OCI-LY7 (cell line): ENCODE measurements at regions not wholly inside any gene's neighbourhood (a gene's known extent, or its start where the extent isn't known, plus 50 kb on each side); places are given as distances from the start of the nearest gene placed in this dataset.

Source experiments
- BruUV-seq: library from RNA; stranded (reverse); fragments of 400-500 nt; replicated peaks from 2 replicates; lab custom pipeline; 2021; lab: Mats Ljungman, UMichigan
- CTCF ChIA-PET: fragments of 300-600 bp; sonication (Branson Sonifier 250); formaldehyde crosslinking; loops from one replicate; lab custom pipeline; 2022; ENCODE audit warnings: antibody characterized with exemption; ENCODE audit not compliant: unreplicated experiment; lab: Charles Lee
- POLR2A ChIA-PET: fragments of 300-600 bp; sonication (Branson Sonifier 250); formaldehyde crosslinking; loops from one replicate; lab custom pipeline; 2022; ENCODE audit warnings: antibody characterized with exemption; lab: Charles Lee
- DNase-seq: peaks from one replicate; pipeline ENCODE4 v3.0.0-alpha.2; 2015; ENCODE audit warnings: low spot score
- H2AFZ ChIP-seq: fragments of 200-600 bp; sonication (generic), shearing (Covaris generic); 2 replicates; pipeline ENCODE4 v1.6.1; 2014; ENCODE audit warnings: mild to moderate bottlenecking, antibody characterized with exemption, low read length, moderate library complexity
- H3K27ac ChIP-seq: fragments of 200-600 bp; sonication (generic); 2 replicates; pipeline ENCODE4 v1.5.1; 2014; ENCODE audit warnings: mixed run types, low read depth, mild to moderate bottlenecking, moderate library complexity, low read length, inconsistent platforms; ENCODE audit not compliant: poor library complexity, severe bottlenecking
- H3K36me3 ChIP-seq: fragments of 200-600 bp; sonication (generic); 2 replicates; pipeline ENCODE4 v1.6.1; 2014; ENCODE audit warnings: mild to moderate bottlenecking, antibody characterized with exemption, low read length, moderate library complexity, mixed read lengths; ENCODE audit not compliant: insufficient read depth
- H3K4me1 ChIP-seq: fragments of 200-600 bp; sonication (generic); 2 replicates; pipeline ENCODE4 v1.5.1; 2014; ENCODE audit warnings: mild to moderate bottlenecking, low read length; ENCODE audit not compliant: insufficient read depth, poor library complexity, severe bottlenecking
- H3K4me2 ChIP-seq: fragments of 200-600 bp; sonication (generic); 2 replicates; pipeline ENCODE4 v1.6.1; 2014; ENCODE audit warnings: mild to moderate bottlenecking, low read length
- H3K4me3 ChIP-seq: fragments of 200-600 bp; sonication (generic); 2 replicates; pipeline ENCODE4 v1.5.1; 2014; ENCODE audit warnings: mild to moderate bottlenecking, low read depth, low read length; ENCODE audit not compliant: poor library complexity, severe bottlenecking
- H3K79me2 ChIP-seq: fragments of 200-600 bp; sonication (generic); 2 replicates; pipeline ENCODE4 v1.6.1; 2016; ENCODE audit warnings: low read depth, mild to moderate bottlenecking, low read length, moderate library complexity, mixed read lengths; ENCODE audit not compliant: insufficient read depth
- H3K9me2 ChIP-seq: fragments of 200-600 bp; sonication (generic); 2 replicates; pipeline ENCODE4 v1.6.1; 2016; ENCODE audit warnings: mild to moderate bottlenecking, low read length, mixed read lengths; ENCODE audit not compliant: insufficient read depth
- H3K9me3 ChIP-seq: fragments of 200-600 bp; sonication (generic); 2 replicates; pipeline ENCODE4 v1.6.1; 2014; ENCODE audit warnings: mild to moderate bottlenecking, mixed run types, low read length, mixed read lengths
- H4K20me1 ChIP-seq: fragments of 200-600 bp; sonication (generic); 2 replicates; pipeline ENCODE4 v1.6.1; 2014; ENCODE audit warnings: mild to moderate bottlenecking, antibody characterized with exemption, low read length, moderate library complexity, mixed read lengths; ENCODE audit not compliant: insufficient read depth
- EZH2phosphoT487 ChIP-seq: fragments of 200-600 bp; sonication (generic); IDR thresholded peaks from 2 replicates; pipeline ENCODE4 v1.6.1; 2018; ENCODE audit warnings: low read depth, borderline replicate concordance, mild to moderate bottlenecking, mixed run types, antibody characterized with exemption, low read length, moderate library complexity, mixed read lengths
- intact Hi-C: fragments of 100-400 bp; cut with micrococcal nuclease; formaldehyde crosslinking; loops from one replicate; pipeline ENCODE4 v1.10.0; 2022; ENCODE audit not compliant: unreplicated experiment
- TF ChIP-seq, protein P1 (sequence below): fragments of 200-600 bp; sonication (generic); conservative IDR thresholded peaks from 2 replicates; pipeline ENCODE4 v1.5.1; 2014; ENCODE audit warnings: mild to moderate bottlenecking, antibody characterized with exemption, low read length, moderate library complexity, mixed read lengths

DNA sequence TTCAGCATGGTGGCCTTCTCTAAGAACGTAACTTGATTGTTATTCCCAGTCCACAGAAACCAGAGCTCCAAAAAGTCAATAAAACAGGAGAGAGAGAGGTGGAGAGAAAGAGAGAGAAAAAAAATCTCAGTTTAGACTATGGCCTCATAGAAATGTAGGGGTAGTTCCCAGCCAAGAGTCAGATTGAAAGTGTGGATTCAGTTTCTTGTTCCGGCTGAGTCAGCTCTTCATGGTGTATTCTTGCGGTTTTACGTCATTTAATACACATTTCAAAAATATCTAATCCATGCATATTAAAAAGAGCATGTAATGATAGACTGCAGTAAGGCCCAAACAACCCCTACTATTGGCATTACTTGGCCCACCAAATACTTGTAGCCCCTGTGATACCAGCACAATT, 303.9 kb downstream of the ETAA1 start:
- POLR2A ChIA-PET: no interaction called here
- Histone ChIP-seq H3K27ac (no peak overlapping the region), H3K9me3 (no peaks in the 10 kb centered on the region), H3K4me1 (no peaks in the 10 kb centered on the region), H3K4me3 (no peak overlapping the region), H4K20me1 (no peaks in the 10 kb centered on the region), H2AFZ (no peak overlapping the region), H3K36me3 (no peaks in the 10 kb centered on the region), H3K9me2 (no peaks in the 10 kb centered on the region), H3K79me2 (no peaks in the 10 kb centered on the region), H3K4me2 (no peak overlapping the region)
- DNase-seq: no peak
- no peak for TF ChIP-seq EZH2phosphoT487
- TF ChIP-seq, protein P1, sequence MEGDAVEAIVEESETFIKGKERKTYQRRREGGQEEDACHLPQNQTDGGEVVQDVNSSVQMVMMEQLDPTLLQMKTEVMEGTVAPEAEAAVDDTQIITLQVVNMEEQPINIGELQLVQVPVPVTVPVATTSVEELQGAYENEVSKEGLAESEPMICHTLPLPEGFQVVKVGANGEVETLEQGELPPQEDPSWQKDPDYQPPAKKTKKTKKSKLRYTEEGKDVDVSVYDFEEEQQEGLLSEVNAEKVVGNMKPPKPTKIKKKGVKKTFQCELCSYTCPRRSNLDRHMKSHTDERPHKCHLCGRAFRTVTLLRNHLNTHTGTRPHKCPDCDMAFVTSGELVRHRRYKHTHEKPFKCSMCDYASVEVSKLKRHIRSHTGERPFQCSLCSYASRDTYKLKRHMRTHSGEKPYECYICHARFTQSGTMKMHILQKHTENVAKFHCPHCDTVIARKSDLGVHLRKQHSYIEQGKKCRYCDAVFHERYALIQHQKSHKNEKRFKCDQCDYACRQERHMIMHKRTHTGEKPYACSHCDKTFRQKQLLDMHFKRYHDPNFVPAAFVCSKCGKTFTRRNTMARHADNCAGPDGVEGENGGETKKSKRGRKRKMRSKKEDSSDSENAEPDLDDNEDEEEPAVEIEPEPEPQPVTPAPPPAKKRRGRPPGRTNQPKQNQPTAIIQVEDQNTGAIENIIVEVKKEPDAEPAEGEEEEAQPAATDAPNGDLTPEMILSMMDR: no peak
- intact Hi-C loops: no loop called here
- CTCF ChIA-PET: no interaction called here
- no TSS peak for BruUV-seq

DNA sequence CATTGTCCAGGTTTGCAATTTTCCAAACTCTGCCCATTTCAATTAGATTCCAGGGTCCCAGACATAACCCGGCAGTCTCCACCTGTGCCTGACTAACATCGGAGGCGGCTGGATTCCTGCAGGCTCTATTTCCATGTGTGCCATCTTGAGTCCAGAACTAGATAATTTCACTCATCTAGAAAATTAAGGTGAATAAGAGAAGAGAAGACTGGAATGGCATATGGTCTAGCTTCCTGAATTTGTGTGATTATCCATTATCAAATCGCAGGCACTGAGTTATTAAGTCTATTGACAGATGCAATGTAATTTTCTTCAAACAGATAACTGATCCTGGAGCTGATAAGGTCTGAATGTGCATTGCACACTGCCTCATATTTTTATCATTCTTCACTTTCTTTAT, 305.2 kb downstream of the ETAA1 start:
- no peak overlapping the region for H3K4me3 ChIP-seq
- H3K36me3 ChIP-seq: no peaks in the 10 kb centered on the region
- no peaks in the 10 kb centered on the region for H3K4me1 ChIP-seq
- H3K9me2 ChIP-seq: no peaks in the 10 kb centered on the region
- intact Hi-C loops: no loop called here
- H4K20me1 ChIP-seq: no peaks in the 10 kb centered on the region
- no peak overlapping the region for H3K4me2 ChIP-seq
- DNase-seq: no peak
- BruUV-seq: no TSS peak
- TF ChIP-seq, protein P1: no peak
- TF ChIP-seq EZH2phosphoT487: no peak
- H3K27ac ChIP-seq: no peak overlapping the region
- CTCF ChIA-PET: no interaction called here
- H3K79me2 ChIP-seq: no peaks in the 10 kb centered on the region
- POLR2A ChIA-PET: interaction anchor here (0.6 kb wide), 1 partner anchor 8 kb away, joined by 7 read pairs; no protein-coding TSS in a partner anchor
- H3K9me3 ChIP-seq: no peaks in the 10 kb centered on the region
- H2AFZ ChIP-seq: no peak overlapping the region

DNA sequence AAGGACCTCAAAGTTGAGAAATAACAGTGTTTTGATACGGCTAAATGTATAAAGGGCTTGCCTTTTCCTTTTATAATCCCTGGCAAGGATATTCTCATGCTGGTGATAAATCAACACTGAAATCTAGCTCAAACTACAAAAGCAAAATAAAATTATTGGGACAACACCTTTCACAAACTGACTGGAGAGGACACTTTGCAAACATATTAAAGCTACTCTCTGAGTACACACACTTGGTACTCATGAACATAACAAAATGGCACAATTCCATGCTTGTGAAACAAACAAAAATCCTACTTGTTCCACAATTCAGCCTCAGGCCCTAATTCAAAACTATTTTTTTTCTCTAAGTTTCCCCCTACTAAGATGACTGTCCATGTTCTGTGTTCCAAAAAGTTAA, 305.8 kb downstream of the ETAA1 start:
- POLR2A ChIA-PET: interaction anchor here (0.6 kb wide), 1 partner anchor 9 kb away, joined by 7 read pairs; no protein-coding TSS in a partner anchor
- TF ChIP-seq EZH2phosphoT487: no peak
- TF ChIP-seq, protein P1: no peak
- Histone ChIP-seq H3K9me2 (no peaks in the 10 kb centered on the region), H3K4me1 (no peaks in the 10 kb centered on the region), H3K27ac (no peak overlapping the region), H2AFZ (no peak overlapping the region), H3K4me2 (no peak overlapping the region), H4K20me1 (no peaks in the 10 kb centered on the region), H3K79me2 (no peaks in the 10 kb centered on the region), H3K36me3 (no peaks in the 10 kb centered on the region), H3K9me3 (no peaks in the 10 kb centered on the region), H3K4me3 (no peak overlapping the region)
- DNase-seq: no peak
- intact Hi-C loops: no loop called here
- no TSS peak for BruUV-seq
- CTCF ChIA-PET: interaction anchor here (0.5 kb wide), 1 partner anchor 9 kb away, joined by 3 read pairs; no protein-coding TSS in a partner anchor
